Fibroblast of pulmonary artery (primary cell): ENCODE measurements at regions not wholly inside any gene's neighbourhood (a gene's known extent, or its start where the extent isn't known, plus 50 kb on each side); places are given as distances from the start of the nearest gene placed in this dataset.
"Not testable (repeated sequence)": the region's sequence is repeated elsewhere in the genome, so short reads cannot be mapped to it uniquely, and the experiment has no call there.

Experiments used
- DNase-seq: peaks from one replicate; pipeline ENCODE4 v3.0.0-alpha.2; 2010; ENCODE audit warnings: low read depth
- H3K4me3 ChIP-seq: replicated peaks from 2 replicates; pipeline ENCODE4 v1.5.1; 2011; ENCODE audit warnings: low read depth, mild to moderate bottlenecking, control low read depth, low read length, moderate library complexity
- TF ChIP-seq, protein P1 (sequence below): IDR thresholded peaks from 2 replicates; pipeline ENCODE4 v1.5.1; 2011; ENCODE audit warnings: mild to moderate bottlenecking, control low read depth, low read length, inconsistent platforms; ENCODE audit errors: missing control alignments

DNA sequence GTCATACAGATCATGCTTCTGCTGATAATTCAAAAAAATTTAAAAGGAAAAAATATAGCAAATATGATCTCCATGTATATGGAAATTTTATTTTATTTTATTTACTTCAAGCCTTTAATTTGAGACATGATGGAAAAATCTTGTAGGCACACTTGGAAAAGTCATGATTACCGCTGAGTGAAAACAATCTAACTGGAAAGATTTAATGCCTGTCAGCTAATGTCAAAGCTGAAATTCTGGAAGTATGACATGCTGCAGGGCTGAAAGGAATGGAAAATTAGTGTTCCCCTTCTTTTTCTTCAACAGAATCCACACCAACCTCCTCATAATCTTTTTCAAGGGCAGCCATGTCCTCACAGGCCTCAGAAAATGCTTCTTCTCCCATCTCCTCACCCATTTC, 58.2 kb downstream of the RPRM start:
- TF ChIP-seq, protein P1, sequence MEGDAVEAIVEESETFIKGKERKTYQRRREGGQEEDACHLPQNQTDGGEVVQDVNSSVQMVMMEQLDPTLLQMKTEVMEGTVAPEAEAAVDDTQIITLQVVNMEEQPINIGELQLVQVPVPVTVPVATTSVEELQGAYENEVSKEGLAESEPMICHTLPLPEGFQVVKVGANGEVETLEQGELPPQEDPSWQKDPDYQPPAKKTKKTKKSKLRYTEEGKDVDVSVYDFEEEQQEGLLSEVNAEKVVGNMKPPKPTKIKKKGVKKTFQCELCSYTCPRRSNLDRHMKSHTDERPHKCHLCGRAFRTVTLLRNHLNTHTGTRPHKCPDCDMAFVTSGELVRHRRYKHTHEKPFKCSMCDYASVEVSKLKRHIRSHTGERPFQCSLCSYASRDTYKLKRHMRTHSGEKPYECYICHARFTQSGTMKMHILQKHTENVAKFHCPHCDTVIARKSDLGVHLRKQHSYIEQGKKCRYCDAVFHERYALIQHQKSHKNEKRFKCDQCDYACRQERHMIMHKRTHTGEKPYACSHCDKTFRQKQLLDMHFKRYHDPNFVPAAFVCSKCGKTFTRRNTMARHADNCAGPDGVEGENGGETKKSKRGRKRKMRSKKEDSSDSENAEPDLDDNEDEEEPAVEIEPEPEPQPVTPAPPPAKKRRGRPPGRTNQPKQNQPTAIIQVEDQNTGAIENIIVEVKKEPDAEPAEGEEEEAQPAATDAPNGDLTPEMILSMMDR: no peak
- H3K4me3 ChIP-seq: no peak overlapping the region
- no peak for DNase-seq

DNA sequence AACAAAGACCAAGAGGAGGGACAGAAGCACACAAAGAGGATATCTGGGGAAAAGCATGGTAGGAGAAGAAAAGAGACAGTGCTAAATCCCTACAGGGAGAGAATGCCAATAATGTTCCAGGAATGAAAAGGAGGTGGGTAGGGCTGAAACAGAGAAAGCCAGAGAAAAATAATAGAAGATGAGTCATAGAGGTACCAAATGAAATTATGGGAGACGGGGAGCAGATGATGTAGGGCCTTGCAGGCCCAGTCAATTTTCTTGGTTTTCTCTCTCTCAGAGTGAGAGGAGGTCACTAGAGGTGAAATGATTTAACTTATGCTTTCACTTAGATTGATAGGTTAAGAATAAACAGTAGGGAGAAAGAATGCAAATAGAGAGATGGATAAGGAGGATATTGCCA, 61.5 kb downstream of the RPRM start:
- H3K4me3 ChIP-seq: no peak overlapping the region
- TF ChIP-seq, protein P1: no peak
- DNase-seq: no peak

GRCh38 chr2:153416071-153416470, 62.5 kb downstream of the RPRM start:
- TF ChIP-seq, protein P1: no peak
- no peak for DNase-seq
- no peak overlapping the region for H3K4me3 ChIP-seq

DNA sequence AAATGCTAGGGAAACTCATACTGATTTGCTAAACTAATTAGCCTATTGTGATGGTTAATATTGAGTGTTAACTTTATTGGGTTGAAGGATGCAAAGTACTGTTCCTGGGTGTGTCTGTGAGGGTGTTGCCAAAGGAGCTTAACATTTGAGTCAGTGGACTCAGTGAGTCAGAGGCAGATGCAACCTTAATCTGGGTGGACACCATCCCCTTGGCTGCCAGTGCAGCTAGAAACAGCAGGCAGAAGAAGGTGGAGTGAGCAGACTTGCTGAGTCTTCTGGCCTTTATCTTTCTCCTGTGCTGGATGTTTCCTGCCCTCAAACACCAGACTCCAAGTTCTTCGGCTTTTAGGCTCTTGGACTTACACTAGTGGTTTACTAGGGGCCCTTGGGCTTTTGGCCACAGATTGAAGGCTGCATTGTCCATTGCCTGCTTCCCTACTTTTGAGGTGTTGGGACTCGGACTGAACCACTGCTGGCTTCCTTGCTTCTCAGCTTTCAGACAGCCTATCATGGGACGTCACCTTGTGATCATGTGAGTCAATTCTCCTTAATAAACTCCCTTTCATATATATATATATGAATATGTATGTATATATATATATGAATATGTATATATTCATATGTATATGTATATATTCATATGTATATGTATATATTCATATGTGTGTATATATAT, 69.7 kb downstream of the RPRM start:
- DNase-seq: no peak
- H3K4me3 ChIP-seq: no peak overlapping the region
- TF ChIP-seq, protein P1: no peak

DNA sequence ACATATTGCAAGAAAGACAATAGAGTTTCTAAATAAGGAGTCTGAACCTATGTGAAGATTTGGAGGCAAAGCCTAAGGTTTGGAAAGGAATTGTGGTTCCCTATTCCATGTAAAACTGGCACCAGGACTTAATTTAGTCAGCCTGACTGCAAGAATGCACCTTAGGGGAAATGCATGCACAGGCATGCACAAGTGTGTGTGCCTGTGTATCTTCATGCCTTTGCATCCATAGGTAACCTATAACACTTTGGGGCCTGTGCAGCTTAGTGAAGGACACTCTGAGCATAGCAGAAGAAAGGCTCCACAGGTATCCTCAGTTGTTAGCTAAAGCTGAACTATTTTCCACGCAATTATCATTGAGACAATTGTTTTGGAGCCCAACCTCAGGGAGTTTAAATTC, 73.4 kb downstream of the RPRM start:
- TF ChIP-seq, protein P1: no peak
- DNase-seq: no peak
- no peak overlapping the region for H3K4me3 ChIP-seq

DNA sequence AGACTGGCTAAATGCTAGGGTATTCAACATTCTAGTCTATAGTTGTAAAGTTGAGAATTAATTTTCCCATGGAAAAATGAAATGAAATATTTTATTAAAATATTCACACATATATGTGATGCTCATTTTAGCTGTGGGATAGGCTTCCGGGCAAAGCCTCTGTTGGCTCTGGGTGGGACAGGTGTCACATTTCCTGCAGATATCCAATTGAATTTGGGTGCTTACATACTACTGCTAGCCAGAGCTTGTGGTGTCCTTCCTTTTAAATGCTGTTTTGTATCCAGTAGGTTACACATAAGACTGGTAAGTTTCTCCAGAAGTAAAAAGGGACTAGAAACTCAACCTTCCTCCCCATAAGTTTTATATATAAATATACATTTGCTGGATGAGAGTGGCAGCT, 73.8 kb downstream of the RPRM start:
- no peak overlapping the region for H3K4me3 ChIP-seq
- TF ChIP-seq, protein P1: no peak
- no peak for DNase-seq

- no peak for DNase-seq
- no peak overlapping the region for H3K4me3 ChIP-seq
- TF ChIP-seq, protein P1: no peak
These were observed 74.6 kb downstream of the RPRM start for GRCh38 chr2:153403940-153404339.

- not testable (repeated sequence) for DNase-seq, H3K4me3 ChIP-seq
These were observed 75.2 kb downstream of the RPRM start for GRCh38 chr2:153403352-153403751.
